RWPE2 (cell line): ENCODE measurements at regions not wholly inside any gene's neighbourhood (a gene's known extent, or its start where the extent isn't known, plus 50 kb on each side); places are given as distances from the start of the nearest gene placed in this dataset.

Source experiments
- ATAC-seq: fragments of 200-7000 bp; cut with Tn5 transposase; 3 replicates; pipeline ENCODE4 v1.9.1; 2021; ENCODE audit warnings: low read depth
- DNase-seq: peaks from one replicate; pipeline ENCODE4 v3.0.0-alpha.2; 2020; ENCODE audit warnings: low spot score
- H3K27ac ChIP-seq: fragments of 450-650 bp; 2 replicates; pipeline ENCODE4 v1.5.1; 2017; ENCODE audit warnings: mild to moderate bottlenecking; ENCODE audit not compliant: poor library complexity, severe bottlenecking
- H3K27me3 ChIP-seq: fragments of 250-450 bp; sonication (Bioruptor Pico); 2 replicates; pipeline ENCODE4 v1.5.1; 2021; ENCODE audit warnings: mild to moderate bottlenecking, moderate library complexity; ENCODE audit not compliant: insufficient read depth, poor library complexity, severe bottlenecking
- H3K36me3 ChIP-seq: fragments of 250-450 bp; sonication (Bioruptor Pico); 2 replicates; pipeline ENCODE4 v1.5.1; 2020; ENCODE audit warnings: low read depth, mild to moderate bottlenecking, moderate library complexity
- H3K4me1 ChIP-seq: fragments of 250-450 bp; sonication (Bioruptor Pico); 2 replicates; pipeline ENCODE4 v1.5.1; 2021; ENCODE audit warnings: mild to moderate bottlenecking, moderate library complexity; ENCODE audit not compliant: insufficient read depth, poor library complexity, severe bottlenecking
- H3K4me3 ChIP-seq: fragments of 250-450 bp; sonication (Bioruptor Pico); 2 replicates; pipeline ENCODE4 v1.5.1; 2021; ENCODE audit warnings: mild to moderate bottlenecking, moderate library complexity; ENCODE audit not compliant: severe bottlenecking
- H3K9me3 ChIP-seq: fragments of 250-450 bp; sonication (Bioruptor Pico); 2 replicates; pipeline ENCODE4 v1.5.1; 2021; ENCODE audit warnings: mild to moderate bottlenecking, moderate library complexity; ENCODE audit not compliant: severe bottlenecking
- CTCF ChIP-seq: fragments of 450-650 bp; IDR thresholded peaks from one replicate; pipeline ENCODE4 v1.5.1; 2017; ENCODE audit warnings: mild to moderate bottlenecking, moderate library complexity; ENCODE audit not compliant: poor library complexity, severe bottlenecking

- no peak for ATAC-seq
- peaks cover 5% of the 10 kb centered on the region for H3K27me3 ChIP-seq
- TF ChIP-seq CTCF, result no peak
- no peak overlapping the region for H3K4me3 ChIP-seq
- H3K36me3 ChIP-seq, result no peaks in the 10 kb centered on the region
- DNase-seq, result no peak
- H3K4me1 ChIP-seq, result no peaks in the 10 kb centered on the region
- no peak overlapping the region for H3K27ac ChIP-seq
- no peaks in the 10 kb centered on the region for H3K9me3 ChIP-seq
Measured at GRCh38 chr20:5374171-5374570, 57.4 kb upstream of the PROKR2 start.

- Histone ChIP-seq H3K27ac (no peak overlapping the region), H3K9me3 (no peaks in the 10 kb centered on the region), H3K27me3 (no peaks in the 10 kb centered on the region), H3K4me1 (no peaks in the 10 kb centered on the region), H3K36me3 (no peaks in the 10 kb centered on the region), H3K4me3 (no peak overlapping the region)
- ATAC-seq (no peak), DNase-seq (no peak)
- TF ChIP-seq CTCF, result no peak
Measured at GRCh38 chr20:5372371-5372770, 55.6 kb upstream of the PROKR2 start.

DNA sequence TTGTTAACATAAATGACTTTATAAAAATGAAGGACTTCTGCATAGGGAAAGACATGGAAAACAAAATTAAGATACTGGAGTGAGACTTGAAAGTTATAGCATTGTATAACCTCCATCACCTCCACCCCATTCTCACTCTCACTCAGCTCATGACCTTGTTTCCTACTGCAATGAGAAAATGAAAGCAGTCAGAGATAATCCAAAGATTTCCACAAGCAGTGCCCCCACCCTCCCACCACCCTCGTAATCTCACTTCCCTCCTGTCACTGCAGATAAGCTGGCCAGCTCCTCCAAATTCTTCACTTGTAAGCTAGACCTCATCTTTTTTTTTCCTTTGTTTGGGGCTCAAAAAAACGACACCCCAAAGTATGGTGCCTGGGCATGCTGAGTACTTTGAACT is 52.9 kb upstream of the PROKR2 start:
- no peak overlapping the region for H3K4me3 ChIP-seq
- peaks cover 5% of the 10 kb centered on the region for H3K4me1 ChIP-seq
- no peak for DNase-seq
- no peaks in the 10 kb centered on the region for H3K9me3 ChIP-seq
- TF ChIP-seq CTCF, result no peak
- H3K27me3 ChIP-seq, result no peaks in the 10 kb centered on the region
- no peak for ATAC-seq
- H3K36me3 ChIP-seq, result no peaks in the 10 kb centered on the region
- no peak overlapping the region for H3K27ac ChIP-seq
